HepG2 (cell line): ENCODE measurements at regions not wholly inside any gene's neighbourhood (a gene's known extent, or its start where the extent isn't known, plus 50 kb on each side); places are given as distances from the start of the nearest gene placed in this dataset.

Experiments
- ATAC-seq: fragments of 200-7000 bp; cut with Tn5 transposase; 3 replicates; pipeline ENCODE4 v1.9.1; 2020; ENCODE audit warnings: mild to moderate bottlenecking, moderate library complexity
- BruUV-seq: library from RNA; stranded (reverse); fragments of 400-500 nt; replicated peaks from 2 replicates; lab custom pipeline; 2021; lab: Mats Ljungman, UMichigan
- CTCF ChIA-PET: fragments of 300-600 bp; formaldehyde crosslinking; extraction: SDS; loops from one replicate; lab custom pipeline; 2021; ENCODE audit warnings: low total read pairs, inconsistent platforms, low intra/inter-chr PET ratio; lab: Yijun Ruan, JAX
- POLR2A ChIA-PET: fragments of 350-600 bp; sonication (Branson Sonifier 250); formaldehyde crosslinking; loops from one replicate; lab custom pipeline; 2020; ENCODE audit warnings: antibody characterized with exemption, inconsistent platforms; lab: Yijun Ruan, JAX
- DNase-seq: peaks from one replicate; pipeline ENCODE4 v3.0.0-alpha.2; 2015; ENCODE audit warnings: low spot score
- FAIRE-seq: peaks from 3 replicates; lab custom pipeline; 2011; peaks lifted over from hg19 to GRCh38; lab: Jason Lieb, UNC
- H2AFZ ChIP-seq: one replicate; pipeline ENCODE4 v1.6.1; 2011; ENCODE audit warnings: low read length, inconsistent platforms
- H3K27ac ChIP-seq: fragments of 300-600 bp; 3 replicates; pipeline ENCODE4 v1.8.0; 2011; ENCODE audit warnings: mixed run types, mild to moderate bottlenecking, mixed read lengths, low read length, inconsistent platforms; ENCODE audit not compliant: insufficient read depth; ENCODE audit errors: extremely low read length
- H3K27me3 ChIP-seq, 2 experiments: fragments of 200-600 bp in 1 of 2; 2 replicates in 1 of 2; 3 replicates in 1 of 2; pipeline versions ENCODE4 v1.6.0 to v1.8.0; 2011; ENCODE audit warnings: low read length in 2 of 2, mild to moderate bottlenecking in 2 of 2, moderate library complexity in 2 of 2, inconsistent platforms in 1 of 2; ENCODE audit not compliant: insufficient read depth in 2 of 2, control insufficient read depth in 1 of 2
- H3K36me3 ChIP-seq, 2 experiments: fragments of 200-600 bp in 1 of 2; replicated peaks in 1 of 2; 2 replicates in 1 of 2; 3 replicates in 1 of 2; pipeline versions ENCODE4 v1.5.1 to v1.8.0; 2011; ENCODE audit warnings: low read length in 2 of 2, inconsistent platforms in 1 of 2; ENCODE audit not compliant: insufficient read depth in 2 of 2, control insufficient read depth in 1 of 2
- H3K4me1 ChIP-seq: 2 replicates; pipeline ENCODE4 v1.5.1; 2012; ENCODE audit warnings: low read length, inconsistent platforms; ENCODE audit not compliant: insufficient read depth
- H3K4me2 ChIP-seq: 2 replicates; pipeline ENCODE4 v1.6.0; 2011; ENCODE audit warnings: low read depth, low read length, inconsistent platforms
- H3K4me3 ChIP-seq, 3 experiments: fragments of 200-600 bp in 1 of 3; sonication (generic), shearing (Covaris generic) in 1 of 3; replicated peaks in 1 of 3; 2 replicates each; pipeline ENCODE4 v1.5.1; 2011 to 2016; ENCODE audit warnings: low read length in 3 of 3, inconsistent platforms in 2 of 3, low read depth in 2 of 3, mild to moderate bottlenecking in 2 of 3, control low read depth in 1 of 3, mixed read lengths in 1 of 3; ENCODE audit not compliant: insufficient read depth in 1 of 3
- H3K79me2 ChIP-seq: one replicate; pipeline ENCODE4 v1.6.1; 2011; ENCODE audit warnings: low read length, inconsistent platforms; ENCODE audit not compliant: insufficient read depth
- H3K9ac ChIP-seq: 2 replicates; pipeline ENCODE4 v1.6.0; 2011; ENCODE audit warnings: mild to moderate bottlenecking, low read depth, low read length, inconsistent platforms; ENCODE audit not compliant: insufficient read depth
- H3K9me3 ChIP-seq: 2 replicates; pipeline ENCODE4 v1.5.1; 2012; ENCODE audit warnings: mild to moderate bottlenecking, low read length
- H4K20me1 ChIP-seq: 2 replicates; pipeline ENCODE4 v1.6.0; 2011; ENCODE audit warnings: inconsistent platforms, mild to moderate bottlenecking, low read length, moderate library complexity; ENCODE audit not compliant: insufficient read depth
- BRCA1 ChIP-seq: sonication (generic); formaldehyde crosslinking; IDR thresholded peaks from 2 replicates; pipeline ENCODE4 v1.4.0; 2020; ENCODE audit warnings: missing genetic modification reagents
- NFE2 ChIP-seq: sonication (generic); formaldehyde crosslinking; IDR thresholded peaks from 2 replicates; pipeline ENCODE4 v1.4.0; 2020; ENCODE audit warnings: missing genetic modification reagents
- NFYC ChIP-seq: IDR thresholded peaks from 2 replicates; pipeline ENCODE4 v1.6.1; 2016; ENCODE audit warnings: missing genetic modification reagents, missing compliant biosample characterization
- TP53 ChIP-seq: sonication (generic); formaldehyde crosslinking; conservative IDR thresholded peaks from 2 replicates; pipeline ENCODE4 v1.4.0; 2020; ENCODE audit warnings: missing genetic modification reagents
- U2AF2 ChIP-seq: fragments of 200-400 bp; formaldehyde crosslinking; IDR thresholded peaks from 2 replicates; pipeline ENCODE4 v1.6.1; 2017; ENCODE audit warnings: low read depth, mild to moderate bottlenecking, low read length
- ZFP1 ChIP-seq: IDR thresholded peaks from 2 replicates; pipeline ENCODE4 v1.6.1; 2016
- ZNF501 ChIP-seq: sonication (generic); formaldehyde crosslinking; IDR thresholded peaks from 2 replicates; pipeline ENCODE4 v1.5.1; 2020; ENCODE audit warnings: mild to moderate bottlenecking, moderate library complexity, missing genetic modification reagents
- ZNF549 ChIP-seq: sonication (generic); formaldehyde crosslinking; IDR thresholded peaks from 2 replicates; pipeline ENCODE4 v1.5.0; 2020; ENCODE audit warnings: missing genetic modification reagents
- ZNF564 ChIP-seq: sonication (generic); formaldehyde crosslinking; IDR thresholded peaks from 2 replicates; pipeline ENCODE4 v1.8.1; 2023; ENCODE audit warnings: mild to moderate bottlenecking, missing genetic modification reagents
- WGBS: methylation state at CpG from one replicate; pipeline ENCODE4 v1.1.6; 2017; ENCODE audit warnings: low lambda C conversion rate; 5-methylcytosine and 5-hydroxymethylcytosine counted together
- in situ Hi-C: cut with HindIII; loops from 2 replicates; pipeline ENCODE4 v1.10.0; 2017; ENCODE audit warnings: low pct_unique_long_range_greater_than_20kb; ENCODE audit not compliant: extremely low pct_ligation_motif_present
- intact Hi-C: fragments of 100-400 bp; cut with micrococcal nuclease; formaldehyde crosslinking; loops from one replicate; pipeline ENCODE4 v1.10.0; 2022; ENCODE audit not compliant: unreplicated experiment
- TF ChIP-seq, protein P1 (sequence below): sonication (generic); formaldehyde crosslinking; IDR thresholded peaks from 2 replicates; pipeline ENCODE4 v1.4.0; 2020; ENCODE audit warnings: missing genetic modification reagents
- TF ChIP-seq, protein P2 (sequence below): IDR thresholded peaks from 2 replicates; pipeline ENCODE4 v1.6.1; 2018; ENCODE audit warnings: missing genetic modification reagents, mild to moderate bottlenecking, missing compliant biosample characterization
- TF ChIP-seq, protein P3 (sequence below): IDR thresholded peaks from 2 replicates; pipeline ENCODE4 v1.6.1; 2018; ENCODE audit warnings: missing genetic modification reagents
- TF ChIP-seq, protein P4 (sequence below): sonication (generic); formaldehyde crosslinking; IDR thresholded peaks from 2 replicates; pipeline ENCODE4 v1.9.0; 2021; ENCODE audit warnings: missing genetic modification reagents, borderline replicate concordance

GRCh38 chrX:100487795-100488194 is 77.7 kb upstream of the PCDH19 start:
- H3K9me3 ChIP-seq, result no peaks in the 10 kb centered on the region
- H3K27me3 ChIP-seq, result no peaks in the 10 kb centered on the region
- TF ChIP-seq, protein P1, sequence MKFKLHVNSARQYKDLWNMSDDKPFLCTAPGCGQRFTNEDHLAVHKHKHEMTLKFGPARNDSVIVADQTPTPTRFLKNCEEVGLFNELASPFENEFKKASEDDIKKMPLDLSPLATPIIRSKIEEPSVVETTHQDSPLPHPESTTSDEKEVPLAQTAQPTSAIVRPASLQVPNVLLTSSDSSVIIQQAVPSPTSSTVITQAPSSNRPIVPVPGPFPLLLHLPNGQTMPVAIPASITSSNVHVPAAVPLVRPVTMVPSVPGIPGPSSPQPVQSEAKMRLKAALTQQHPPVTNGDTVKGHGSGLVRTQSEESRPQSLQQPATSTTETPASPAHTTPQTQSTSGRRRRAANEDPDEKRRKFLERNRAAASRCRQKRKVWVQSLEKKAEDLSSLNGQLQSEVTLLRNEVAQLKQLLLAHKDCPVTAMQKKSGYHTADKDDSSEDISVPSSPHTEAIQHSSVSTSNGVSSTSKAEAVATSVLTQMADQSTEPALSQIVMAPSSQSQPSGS (CRISPR knock-in tag), result no peak
- TF ChIP-seq, protein P2, sequence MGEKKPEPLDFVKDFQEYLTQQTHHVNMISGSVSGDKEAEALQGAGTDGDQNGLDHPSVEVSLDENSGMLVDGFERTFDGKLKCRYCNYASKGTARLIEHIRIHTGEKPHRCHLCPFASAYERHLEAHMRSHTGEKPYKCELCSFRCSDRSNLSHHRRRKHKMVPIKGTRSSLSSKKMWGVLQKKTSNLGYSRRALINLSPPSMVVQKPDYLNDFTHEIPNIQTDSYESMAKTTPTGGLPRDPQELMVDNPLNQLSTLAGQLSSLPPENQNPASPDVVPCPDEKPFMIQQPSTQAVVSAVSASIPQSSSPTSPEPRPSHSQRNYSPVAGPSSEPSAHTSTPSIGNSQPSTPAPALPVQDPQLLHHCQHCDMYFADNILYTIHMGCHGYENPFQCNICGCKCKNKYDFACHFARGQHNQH, result no peak
- TF ChIP-seq TP53 (CRISPR knock-in tag), result no peak
- TF ChIP-seq, all 625 proteins: peak for 0
- Histone ChIP-seq H3K9ac (no peak overlapping the region), H3K36me3 (no peaks in the 10 kb centered on the region), H3K4me1 (no peaks in the 10 kb centered on the region), H4K20me1 (no peaks in the 10 kb centered on the region), H2AFZ (no peak overlapping the region), H3K4me3 (no peak overlapping the region), H3K4me2 (no peak overlapping the region), H3K27ac (no peak overlapping the region), H3K79me2 (no peaks in the 10 kb centered on the region)
- intact Hi-C loops (no loop called here), in situ Hi-C loops (no loop called here)
- 0% methylated on average over 3 of the region's 3 CpGs for WGBS
- no peak for FAIRE-seq
- no TSS peak for BruUV-seq
- ChIA-PET POLR2A (no interaction called here), CTCF (no interaction called here)
- ATAC-seq, result no peak
- no peak for DNase-seq

DNA sequence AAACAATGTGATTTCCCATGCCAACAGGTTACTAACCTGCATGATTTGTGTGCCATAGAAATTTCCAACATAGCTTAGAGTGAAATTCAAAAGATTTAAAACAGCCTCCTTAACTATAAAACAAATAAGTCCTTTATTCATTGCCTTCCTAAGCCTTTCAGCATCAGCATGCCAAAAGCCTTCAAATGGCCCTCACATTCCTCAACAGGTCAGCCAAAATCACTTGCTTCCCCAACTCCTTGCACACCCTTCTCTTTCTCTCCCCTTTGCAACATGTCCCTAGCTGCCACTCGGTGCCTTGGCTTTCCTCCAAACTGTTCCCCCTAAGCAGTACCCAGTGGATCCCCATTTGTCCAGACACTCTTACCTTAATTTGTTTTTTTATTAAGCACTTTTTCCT is 74.9 kb upstream of the PCDH19 start:
- ATAC-seq (no peak), FAIRE-seq (no peak), DNase-seq (no peak)
- WGBS, result 0% methylated on average over 1 of the region's 1 CpG
- H3K27ac ChIP-seq, result no peak overlapping the region
- no peak overlapping the region for H2AFZ ChIP-seq
- no peaks in the 10 kb centered on the region for H4K20me1 ChIP-seq
- no peaks in the 10 kb centered on the region for H3K4me1 ChIP-seq
- no peaks in the 10 kb centered on the region for H3K27me3 ChIP-seq
- CTCF ChIA-PET, result no interaction called here
- H3K4me3 ChIP-seq, result no peak overlapping the region
- no TSS peak for BruUV-seq
- H3K79me2 ChIP-seq, result no peaks in the 10 kb centered on the region
- in situ Hi-C loops (no loop called here), intact Hi-C loops (no loop called here)
- no peak overlapping the region for H3K4me2 ChIP-seq
- H3K9ac ChIP-seq, result no peak overlapping the region
- no peaks in the 10 kb centered on the region for H3K36me3 ChIP-seq
- POLR2A ChIA-PET, result no interaction called here
- H3K9me3 ChIP-seq, result no peaks in the 10 kb centered on the region
- TF ChIP-seq ZFP1 (CRISPR knock-in tag) (no peak), ZNF564 (no peak), U2AF2 (no peak), NFE2 (no peak), ZNF501 (CRISPR knock-in tag) (no peak), BRCA1 (CRISPR knock-in tag) (no peak), NFYC (CRISPR knock-in tag) (no peak), ZNF549 (no peak)
- TF ChIP-seq, protein P3, sequence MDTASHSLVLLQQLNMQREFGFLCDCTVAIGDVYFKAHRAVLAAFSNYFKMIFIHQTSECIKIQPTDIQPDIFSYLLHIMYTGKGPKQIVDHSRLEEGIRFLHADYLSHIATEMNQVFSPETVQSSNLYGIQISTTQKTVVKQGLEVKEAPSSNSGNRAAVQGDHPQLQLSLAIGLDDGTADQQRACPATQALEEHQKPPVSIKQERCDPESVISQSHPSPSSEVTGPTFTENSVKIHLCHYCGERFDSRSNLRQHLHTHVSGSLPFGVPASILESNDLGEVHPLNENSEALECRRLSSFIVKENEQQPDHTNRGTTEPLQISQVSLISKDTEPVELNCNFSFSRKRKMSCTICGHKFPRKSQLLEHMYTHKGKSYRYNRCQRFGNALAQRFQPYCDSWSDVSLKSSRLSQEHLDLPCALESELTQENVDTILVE (CRISPR knock-in tag), result no peak
- TF ChIP-seq, protein P4, sequence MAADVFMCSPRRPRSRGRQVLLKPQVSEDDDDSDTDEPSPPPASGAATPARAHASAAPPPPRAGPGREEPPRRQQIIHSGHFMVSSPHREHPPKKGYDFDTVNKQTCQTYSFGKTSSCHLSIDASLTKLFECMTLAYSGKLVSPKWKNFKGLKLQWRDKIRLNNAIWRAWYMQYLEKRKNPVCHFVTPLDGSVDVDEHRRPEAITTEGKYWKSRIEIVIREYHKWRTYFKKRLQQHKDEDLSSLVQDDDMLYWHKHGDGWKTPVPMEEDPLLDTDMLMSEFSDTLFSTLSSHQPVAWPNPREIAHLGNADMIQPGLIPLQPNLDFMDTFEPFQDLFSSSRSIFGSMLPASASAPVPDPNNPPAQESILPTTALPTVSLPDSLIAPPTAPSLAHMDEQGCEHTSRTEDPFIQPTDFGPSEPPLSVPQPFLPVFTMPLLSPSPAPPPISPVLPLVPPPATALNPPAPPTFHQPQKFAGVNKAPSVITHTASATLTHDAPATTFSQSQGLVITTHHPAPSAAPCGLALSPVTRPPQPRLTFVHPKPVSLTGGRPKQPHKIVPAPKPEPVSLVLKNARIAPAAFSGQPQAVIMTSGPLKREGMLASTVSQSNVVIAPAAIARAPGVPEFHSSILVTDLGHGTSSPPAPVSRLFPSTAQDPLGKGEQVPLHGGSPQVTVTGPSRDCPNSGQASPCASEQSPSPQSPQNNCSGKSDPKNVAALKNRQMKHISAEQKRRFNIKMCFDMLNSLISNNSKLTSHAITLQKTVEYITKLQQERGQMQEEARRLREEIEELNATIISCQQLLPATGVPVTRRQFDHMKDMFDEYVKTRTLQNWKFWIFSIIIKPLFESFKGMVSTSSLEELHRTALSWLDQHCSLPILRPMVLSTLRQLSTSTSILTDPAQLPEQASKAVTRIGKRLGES, result no peak
